B cell (primary cell): ENCODE measurements at regions not wholly inside any gene's neighbourhood (a gene's known extent, or its start where the extent isn't known, plus 50 kb on each side); places are given as distances from the start of the nearest gene placed in this dataset.

Experiments
- EZH2 ChIP-seq: IDR thresholded peaks from 2 replicates; pipeline ENCODE4 v1.6.1; 2012; ENCODE audit warnings: borderline replicate concordance, low read depth, mild to moderate bottlenecking, moderate library complexity, low read length; ENCODE audit not compliant: insufficient read depth, poor library complexity, severe bottlenecking
- TF ChIP-seq, protein P1 (sequence below): fragments of 200-600 bp; IDR thresholded peaks from one replicate; pipeline ENCODE4 v1.8.0; 2022; ENCODE audit warnings: antibody characterized with exemption, mild to moderate bottlenecking

DNA sequence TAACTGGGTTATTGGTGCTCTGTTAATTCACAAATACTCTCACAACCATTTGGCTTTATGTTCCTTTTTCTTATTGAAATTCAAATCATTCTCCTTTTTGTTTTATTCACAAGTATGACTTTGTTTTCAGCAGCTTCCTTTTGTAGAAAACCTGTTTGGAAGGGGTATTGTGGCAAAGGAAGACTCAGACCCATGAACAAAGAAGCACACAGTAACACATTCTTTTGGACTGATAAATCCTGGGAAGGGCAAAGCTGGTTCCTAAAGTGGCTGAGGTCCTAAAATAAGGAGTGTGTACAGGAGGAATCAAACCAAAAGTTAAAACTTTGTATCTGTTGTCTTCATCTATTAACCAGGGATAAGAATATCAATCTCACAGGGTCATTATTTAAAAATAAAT is 374.7 kb upstream of the FIGN start:
- TF ChIP-seq, protein P1, sequence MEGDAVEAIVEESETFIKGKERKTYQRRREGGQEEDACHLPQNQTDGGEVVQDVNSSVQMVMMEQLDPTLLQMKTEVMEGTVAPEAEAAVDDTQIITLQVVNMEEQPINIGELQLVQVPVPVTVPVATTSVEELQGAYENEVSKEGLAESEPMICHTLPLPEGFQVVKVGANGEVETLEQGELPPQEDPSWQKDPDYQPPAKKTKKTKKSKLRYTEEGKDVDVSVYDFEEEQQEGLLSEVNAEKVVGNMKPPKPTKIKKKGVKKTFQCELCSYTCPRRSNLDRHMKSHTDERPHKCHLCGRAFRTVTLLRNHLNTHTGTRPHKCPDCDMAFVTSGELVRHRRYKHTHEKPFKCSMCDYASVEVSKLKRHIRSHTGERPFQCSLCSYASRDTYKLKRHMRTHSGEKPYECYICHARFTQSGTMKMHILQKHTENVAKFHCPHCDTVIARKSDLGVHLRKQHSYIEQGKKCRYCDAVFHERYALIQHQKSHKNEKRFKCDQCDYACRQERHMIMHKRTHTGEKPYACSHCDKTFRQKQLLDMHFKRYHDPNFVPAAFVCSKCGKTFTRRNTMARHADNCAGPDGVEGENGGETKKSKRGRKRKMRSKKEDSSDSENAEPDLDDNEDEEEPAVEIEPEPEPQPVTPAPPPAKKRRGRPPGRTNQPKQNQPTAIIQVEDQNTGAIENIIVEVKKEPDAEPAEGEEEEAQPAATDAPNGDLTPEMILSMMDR = no peak
- TF ChIP-seq EZH2 = no peak
